OCI-LY7 (cell line): ENCODE measurements at regions not wholly inside any gene's neighbourhood (a gene's known extent, or its start where the extent isn't known, plus 50 kb on each side); places are given as distances from the start of the nearest gene placed in this dataset.

Experiments used
- EZH2phosphoT487 ChIP-seq: fragments of 200-600 bp; sonication (generic); IDR thresholded peaks from 2 replicates; pipeline ENCODE4 v1.6.1; 2018; ENCODE audit warnings: low read depth, borderline replicate concordance, mild to moderate bottlenecking, mixed run types, antibody characterized with exemption, low read length, moderate library complexity, mixed read lengths
- TF ChIP-seq, protein P1 (sequence below): fragments of 200-600 bp; sonication (generic); conservative IDR thresholded peaks from 2 replicates; pipeline ENCODE4 v1.5.1; 2014; ENCODE audit warnings: mild to moderate bottlenecking, antibody characterized with exemption, low read length, moderate library complexity, mixed read lengths

DNA sequence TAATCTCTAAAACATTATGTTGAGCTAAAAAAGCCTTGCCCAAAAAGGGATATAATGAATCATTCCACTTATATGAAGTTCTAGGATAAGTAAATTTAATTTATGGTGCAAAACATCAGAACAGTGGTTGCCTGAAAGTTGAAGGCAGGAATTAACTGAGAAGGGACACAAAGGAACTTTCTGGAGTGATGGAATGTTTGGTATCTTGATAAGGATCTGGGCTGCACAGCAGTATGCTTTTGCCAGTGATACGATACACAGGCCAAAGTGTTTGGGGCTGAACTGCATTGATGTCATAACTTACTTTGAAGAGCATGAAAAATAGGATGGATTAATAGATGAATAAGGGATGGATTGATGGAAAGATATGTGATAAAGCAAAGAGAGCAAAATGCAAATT, 146.1 kb upstream of the LRFN2 start:
- TF ChIP-seq, protein P1, sequence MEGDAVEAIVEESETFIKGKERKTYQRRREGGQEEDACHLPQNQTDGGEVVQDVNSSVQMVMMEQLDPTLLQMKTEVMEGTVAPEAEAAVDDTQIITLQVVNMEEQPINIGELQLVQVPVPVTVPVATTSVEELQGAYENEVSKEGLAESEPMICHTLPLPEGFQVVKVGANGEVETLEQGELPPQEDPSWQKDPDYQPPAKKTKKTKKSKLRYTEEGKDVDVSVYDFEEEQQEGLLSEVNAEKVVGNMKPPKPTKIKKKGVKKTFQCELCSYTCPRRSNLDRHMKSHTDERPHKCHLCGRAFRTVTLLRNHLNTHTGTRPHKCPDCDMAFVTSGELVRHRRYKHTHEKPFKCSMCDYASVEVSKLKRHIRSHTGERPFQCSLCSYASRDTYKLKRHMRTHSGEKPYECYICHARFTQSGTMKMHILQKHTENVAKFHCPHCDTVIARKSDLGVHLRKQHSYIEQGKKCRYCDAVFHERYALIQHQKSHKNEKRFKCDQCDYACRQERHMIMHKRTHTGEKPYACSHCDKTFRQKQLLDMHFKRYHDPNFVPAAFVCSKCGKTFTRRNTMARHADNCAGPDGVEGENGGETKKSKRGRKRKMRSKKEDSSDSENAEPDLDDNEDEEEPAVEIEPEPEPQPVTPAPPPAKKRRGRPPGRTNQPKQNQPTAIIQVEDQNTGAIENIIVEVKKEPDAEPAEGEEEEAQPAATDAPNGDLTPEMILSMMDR, result no peak
- no peak for TF ChIP-seq EZH2phosphoT487
